ENCODE measurements at regions not wholly inside any gene's neighbourhood (a gene's known extent, or its start where the extent isn't known, plus 50 kb on each side); places are given as distances from the start of the nearest gene placed in this dataset.

DNA sequence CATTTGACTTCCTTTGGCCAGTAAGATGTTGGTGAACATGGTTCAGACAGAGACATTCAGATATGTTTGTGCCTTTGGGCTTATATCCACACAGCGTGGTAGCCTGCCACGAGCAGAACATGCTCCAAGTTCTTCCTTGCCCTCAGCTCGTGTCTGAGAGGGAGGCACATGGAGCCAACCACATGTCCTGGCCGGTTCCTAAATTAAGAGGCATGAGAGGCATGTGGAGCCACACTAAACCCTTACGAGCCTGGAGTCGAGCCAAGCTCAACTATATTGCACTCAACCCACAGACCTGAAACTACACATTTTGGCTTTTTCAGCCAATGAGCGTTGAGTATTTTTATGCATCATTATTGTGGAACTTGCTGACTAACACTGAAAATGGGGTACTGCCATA, 133.7 kb upstream of the KCNK1 start:
- TF ChIP-seq ZNF121 (CRISPR knock-in tag; IDR thresholded peaks at IDR 0.05) (no peak), NR3C1 (CRISPR knock-in tag; conservative IDR thresholded peaks at IDR 0.05; ENCODE audit: low read depth) (no peak), GABPB1 (CRISPR knock-in tag; IDR thresholded peaks at IDR 0.05) (no peak), CREB1 (CRISPR knock-in tag; IDR thresholded peaks at IDR 0.05) (no peak)
- TF ChIP-seq, protein P1, sequence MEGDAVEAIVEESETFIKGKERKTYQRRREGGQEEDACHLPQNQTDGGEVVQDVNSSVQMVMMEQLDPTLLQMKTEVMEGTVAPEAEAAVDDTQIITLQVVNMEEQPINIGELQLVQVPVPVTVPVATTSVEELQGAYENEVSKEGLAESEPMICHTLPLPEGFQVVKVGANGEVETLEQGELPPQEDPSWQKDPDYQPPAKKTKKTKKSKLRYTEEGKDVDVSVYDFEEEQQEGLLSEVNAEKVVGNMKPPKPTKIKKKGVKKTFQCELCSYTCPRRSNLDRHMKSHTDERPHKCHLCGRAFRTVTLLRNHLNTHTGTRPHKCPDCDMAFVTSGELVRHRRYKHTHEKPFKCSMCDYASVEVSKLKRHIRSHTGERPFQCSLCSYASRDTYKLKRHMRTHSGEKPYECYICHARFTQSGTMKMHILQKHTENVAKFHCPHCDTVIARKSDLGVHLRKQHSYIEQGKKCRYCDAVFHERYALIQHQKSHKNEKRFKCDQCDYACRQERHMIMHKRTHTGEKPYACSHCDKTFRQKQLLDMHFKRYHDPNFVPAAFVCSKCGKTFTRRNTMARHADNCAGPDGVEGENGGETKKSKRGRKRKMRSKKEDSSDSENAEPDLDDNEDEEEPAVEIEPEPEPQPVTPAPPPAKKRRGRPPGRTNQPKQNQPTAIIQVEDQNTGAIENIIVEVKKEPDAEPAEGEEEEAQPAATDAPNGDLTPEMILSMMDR (IDR thresholded peaks at IDR 0.05) = no peak
